ENCODE measurements at regions not wholly inside any gene's neighbourhood (a gene's known extent, or its start where the extent isn't known, plus 50 kb on each side); places are given as distances from the start of the nearest gene placed in this dataset.

- no peak for TF ChIP-seq CTCF (IDR thresholded peaks at IDR 0.05)
Measured at GRCh38 chr7:131803816-131804215, 247.4 kb upstream of the PODXL start.

DNA sequence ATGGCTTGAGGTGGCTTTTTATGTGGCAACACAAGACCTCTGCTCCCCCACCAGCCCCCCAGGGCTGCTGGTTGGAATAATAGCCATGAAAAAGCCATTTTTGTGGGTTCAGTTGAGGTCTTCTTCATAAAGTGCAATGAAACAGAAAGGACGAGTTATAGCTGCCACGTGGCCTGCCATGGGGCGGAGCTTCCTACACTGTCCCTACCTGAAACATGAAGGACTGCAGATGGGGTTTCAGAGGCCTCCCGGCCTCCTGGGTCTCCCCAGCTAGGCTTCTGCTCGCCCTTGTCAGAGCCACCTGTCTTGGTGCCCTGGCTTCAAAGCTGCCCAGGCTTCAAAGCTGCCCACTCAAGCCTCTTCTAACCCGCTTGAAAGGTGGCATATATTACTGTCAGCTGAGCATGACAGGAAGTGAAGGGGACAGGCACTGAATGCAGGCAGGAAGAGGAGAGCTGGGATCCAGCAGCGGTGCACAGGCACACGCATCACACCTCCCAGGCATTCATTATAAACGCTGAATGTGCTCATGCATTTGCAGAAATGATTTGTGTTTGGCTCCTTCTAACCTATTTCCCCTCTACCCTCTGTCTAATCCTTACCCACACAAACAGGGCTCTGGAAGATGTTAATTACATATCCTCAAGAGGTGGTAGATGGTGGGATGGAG is 245.9 kb upstream of the PODXL start:
- TF ChIP-seq CTCF (IDR thresholded peaks at IDR 0.05), result no peak

GRCh38 chr7:131800531-131800930 is 244.1 kb upstream of the PODXL start:
- no peak for TF ChIP-seq CTCF (IDR thresholded peaks at IDR 0.05)

DNA sequence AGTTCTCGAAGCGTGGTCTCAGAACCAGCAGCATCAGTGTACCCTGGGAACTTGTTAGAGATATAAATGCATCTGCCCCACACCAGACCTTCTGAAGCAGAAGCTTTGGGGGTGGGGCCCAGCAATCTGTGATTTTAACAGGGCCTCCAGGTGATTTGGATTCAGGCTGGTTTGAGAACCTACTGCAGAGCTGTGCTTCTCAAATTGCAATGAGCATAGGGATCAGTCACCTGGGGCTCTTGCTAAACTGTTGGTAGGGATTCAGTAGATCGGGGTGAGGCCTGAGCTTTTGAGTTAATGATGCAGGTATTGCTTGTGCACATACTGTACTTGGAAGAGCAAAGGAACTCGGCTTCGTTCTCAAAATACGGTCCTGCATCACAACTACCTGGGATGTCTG is 243.6 kb upstream of the PODXL start:
- TF ChIP-seq CTCF (IDR thresholded peaks at IDR 0.05), result no peak

- TF ChIP-seq CTCF (IDR thresholded peaks at IDR 0.05), result no peak
Measured at GRCh38 chr7:131797841-131798240, 241.4 kb upstream of the PODXL start.

DNA sequence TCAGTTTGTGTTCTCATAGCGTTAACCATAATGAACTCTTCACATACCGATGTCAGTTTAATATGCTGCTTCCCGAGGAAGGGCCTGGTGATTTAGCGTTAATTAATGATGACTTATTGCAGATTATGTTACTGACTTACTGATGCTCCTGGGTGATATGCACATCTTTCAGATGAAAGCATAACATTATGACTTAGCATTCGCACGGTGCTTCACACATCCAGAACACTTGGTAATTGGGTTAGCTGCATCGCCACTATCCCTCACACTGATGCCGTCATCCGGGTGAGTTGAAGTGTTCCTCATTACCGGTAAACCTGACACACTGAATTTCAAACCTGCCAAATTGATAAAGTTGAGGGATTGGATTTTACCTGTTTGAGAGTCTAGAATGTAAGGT is 239.0 kb upstream of the PODXL start:
- TF ChIP-seq CTCF (IDR thresholded peaks at IDR 0.05), result no peak

DNA sequence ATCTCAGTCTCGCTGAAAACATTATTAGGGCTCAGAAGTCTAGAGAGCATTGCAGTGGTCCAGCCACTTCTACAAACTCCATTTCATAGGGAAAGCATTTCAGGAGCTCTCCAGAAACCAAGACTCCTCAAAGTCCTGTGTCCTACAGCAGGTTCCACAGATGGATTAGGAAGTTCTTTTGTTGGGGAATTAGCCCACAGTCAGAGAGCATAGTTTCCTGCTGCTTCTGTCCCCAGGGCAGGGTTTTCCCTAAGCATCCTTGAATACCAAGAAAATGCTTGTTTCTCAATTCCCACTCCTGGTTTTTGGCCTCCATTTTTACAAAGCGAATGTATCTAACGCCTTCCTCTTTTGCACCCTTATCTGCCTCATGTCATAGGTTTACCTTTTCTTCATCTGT is 235.9 kb upstream of the PODXL start:
- no peak for TF ChIP-seq CTCF (IDR thresholded peaks at IDR 0.05)

DNA sequence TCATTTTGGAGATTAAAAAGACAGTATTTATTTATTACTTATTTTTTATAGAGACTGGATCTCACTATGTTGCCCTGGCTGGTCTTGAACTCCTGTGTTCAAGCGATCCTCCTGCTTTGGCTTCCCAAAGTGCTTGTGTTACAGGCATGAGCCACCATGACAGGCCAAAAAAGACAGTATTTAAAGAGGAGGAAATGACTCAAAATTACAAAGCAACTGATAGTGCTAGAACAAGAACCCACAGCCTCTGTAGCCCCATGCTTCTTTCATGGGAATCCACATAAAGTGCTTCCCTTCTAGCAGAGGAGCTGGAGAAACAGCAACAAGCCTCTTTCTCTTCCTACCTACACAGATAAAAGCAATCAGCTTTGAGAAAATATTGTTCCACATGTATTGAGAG is 230.7 kb upstream of the PODXL start:
- no peak for TF ChIP-seq CTCF (IDR thresholded peaks at IDR 0.05)
